ENCODE measurements at regions not wholly inside any gene's neighbourhood (a gene's known extent, or its start where the extent isn't known, plus 50 kb on each side); places are given as distances from the start of the nearest gene placed in this dataset.

GRCh38 chr2:220371211-220371610, 743.8 kb downstream of the SLC4A3 start:
- TF ChIP-seq POLR2A (IDR thresholded peaks at IDR 0.05) (no peak), CTCF (IDR thresholded peaks at IDR 0.05 in 8 of 11, conservative IDR thresholded peaks at IDR 0.05 in 3 of 11) (no peak)
